HCT116 (cell line): ENCODE measurements at regions not wholly inside any gene's neighbourhood (a gene's known extent, or its start where the extent isn't known, plus 50 kb on each side); places are given as distances from the start of the nearest gene placed in this dataset.

ENCODE experiments used
- ATAC-seq: fragments of 200-7000 bp; cut with Tn5 transposase; 2 replicates; pipeline ENCODE4 v1.9.1; 2020; ENCODE audit warnings: mild to moderate bottlenecking, moderate library complexity
- BruUV-seq: library from RNA; stranded (reverse); fragments of 400-500 nt; replicated peaks from 2 replicates; lab custom pipeline; 2021; lab: Mats Ljungman, UMichigan
- CTCF ChIA-PET: fragments of 300-600 bp; sonication (Branson Sonifier 250); formaldehyde crosslinking; loops from one replicate; lab custom pipeline; 2021; ENCODE audit warnings: antibody characterized with exemption; lab: Charles Lee
- POLR2A ChIA-PET: fragments of 300-600, 350-600 bp; sonication (Branson Sonifier 250); formaldehyde crosslinking; loops from one replicate; lab custom pipeline; 2021; ENCODE audit warnings: antibody characterized with exemption; lab: Charles Lee
- RAD21 ChIA-PET, 2 experiments: fragments of 300-600 bp; sonication (Branson Sonifier 250); formaldehyde crosslinking; loops; one replicate each; lab custom pipeline; 2023; ENCODE audit warnings: low total read pairs in 2 of 2; ENCODE audit not compliant: uncharacterized antibody in 2 of 2, unreplicated experiment in 2 of 2, low non-redundant PET in 1 of 2; lab: Charles Lee
- DNase-seq: peaks from one replicate; pipeline ENCODE4 v3.0.0-alpha.2; 2010; ENCODE audit warnings: low read depth, low spot score
- H2AFZ ChIP-seq: fragments of 200-600 bp; shearing (Covaris generic), sonication (generic); 2 replicates; pipeline ENCODE4 v1.6.1; 2017; ENCODE audit warnings: low read depth, mixed run types, mixed read lengths, antibody characterized with exemption, low read length; ENCODE audit not compliant: poor library complexity, severe bottlenecking
- H3K27ac ChIP-seq: 2 replicates; pipeline ENCODE4 v1.5.1; 2012; ENCODE audit warnings: low read depth, low read length
- H3K27me3 ChIP-seq: fragments of 200-600 bp; sonication (generic); 2 replicates; pipeline ENCODE4 v1.6.1; 2016; ENCODE audit warnings: mixed run types, low read length, mixed read lengths; ENCODE audit not compliant: insufficient read depth
- H3K36me3 ChIP-seq, 2 experiments: fragments of 200-500 bp in 1 of 2; fragments of 200-600 bp in 1 of 2; sonication (Bioruptor generic) in 1 of 2; sonication (generic) in 1 of 2; 2 replicates each; pipeline versions ENCODE4 v1.5.1 to v1.6.1; 2014 to 2016; ENCODE audit warnings: low read length in 2 of 2, inconsistent platforms in 1 of 2, mixed read lengths in 1 of 2, mixed run types in 1 of 2; ENCODE audit not compliant: insufficient read depth in 2 of 2, control insufficient read depth in 1 of 2
- H3K4me1 ChIP-seq, 2 experiments: fragments of 200-600 bp in 1 of 2; sonication (generic) in 1 of 2; 2 replicates each; pipeline versions ENCODE4 v1.5.1 to v1.6.1; 2012 to 2017; ENCODE audit warnings: low read length in 2 of 2, inconsistent platforms in 1 of 2, mild to moderate bottlenecking in 1 of 2, mixed read lengths in 1 of 2, mixed run types in 1 of 2, moderate library complexity in 1 of 2; ENCODE audit not compliant: insufficient read depth in 2 of 2, control insufficient read depth in 1 of 2
- H3K4me2 ChIP-seq: fragments of 200-600 bp; sonication (generic); 2 replicates; pipeline ENCODE4 v1.6.1; 2017; ENCODE audit warnings: mixed run types, low read length, mixed read lengths
- H3K4me3 ChIP-seq, 2 experiments: fragments of 200-600 bp in 1 of 2; sonication (generic) in 1 of 2; replicated peaks in 1 of 2; 2 replicates each; pipeline ENCODE4 v1.5.1; 2011 to 2016; ENCODE audit warnings: low read length in 2 of 2, control low read depth in 1 of 2, low read depth in 1 of 2, mild to moderate bottlenecking in 1 of 2, mixed read lengths in 1 of 2, mixed run types in 1 of 2
- H3K79me2 ChIP-seq: fragments of 200-600 bp; sonication (generic); 2 replicates; pipeline ENCODE4 v1.6.1; 2017; ENCODE audit warnings: mild to moderate bottlenecking, mixed run types, low read length, moderate library complexity, mixed read lengths; ENCODE audit not compliant: insufficient read depth
- H3K9ac ChIP-seq: fragments of 200-600 bp; sonication (generic); 2 replicates; pipeline ENCODE4 v1.6.1; 2016; ENCODE audit warnings: low read length, mixed read lengths
- H3K9me2 ChIP-seq: fragments of 200-600 bp; sonication (generic), shearing (Covaris generic); 2 replicates; pipeline ENCODE4 v1.6.1; 2017; ENCODE audit warnings: mixed run types, mild to moderate bottlenecking, moderate library complexity; ENCODE audit not compliant: insufficient read depth
- H3K9me3 ChIP-seq, 2 experiments: fragments of 200-500 bp in 1 of 2; fragments of 200-600 bp in 1 of 2; sonication (Bioruptor generic) in 1 of 2; sonication (generic) in 1 of 2; 2 replicates each; pipeline ENCODE4 v1.6.1; 2014 to 2017; ENCODE audit warnings: low read length in 2 of 2, mixed read lengths in 2 of 2, inconsistent platforms in 1 of 2, low read depth in 1 of 2, mild to moderate bottlenecking in 1 of 2, mixed run types in 1 of 2, moderate library complexity in 1 of 2; ENCODE audit not compliant: control insufficient read depth in 1 of 2, insufficient read depth in 1 of 2
- H4K20me1 ChIP-seq: fragments of 200-600 bp; sonication (generic), shearing (Covaris generic); 2 replicates; pipeline ENCODE4 v1.6.1; 2017; ENCODE audit warnings: mixed run types, mild to moderate bottlenecking, moderate library complexity; ENCODE audit not compliant: insufficient read depth
- CBX3 ChIP-seq: IDR thresholded peaks from 2 replicates; pipeline ENCODE4 v1.6.1; 2012; ENCODE audit warnings: low read depth
- EGR1 ChIP-seq: IDR thresholded peaks from 2 replicates; pipeline ENCODE4 v1.6.1; 2012; ENCODE audit warnings: low read depth
- ELF1 ChIP-seq: IDR thresholded peaks from 2 replicates; pipeline ENCODE4 v1.6.1; 2012; ENCODE audit warnings: low read depth, borderline replicate concordance
- JUND ChIP-seq: IDR thresholded peaks from 2 replicates; pipeline ENCODE4 v1.6.1; 2012
- POLR2A ChIP-seq: IDR thresholded peaks from 2 replicates; pipeline ENCODE4 v1.7.0; 2011; ENCODE audit warnings: borderline replicate concordance; ENCODE audit not compliant: insufficient read depth, insufficient read length; ENCODE audit errors: extremely low read depth
- POLR2AphosphoS5 ChIP-seq: IDR thresholded peaks from 2 replicates; pipeline ENCODE4 v1.6.1; 2011; ENCODE audit warnings: mild to moderate bottlenecking, low read depth, low read length, moderate library complexity
- SIN3A ChIP-seq: IDR thresholded peaks from 2 replicates; pipeline ENCODE4 v1.6.1; 2012; ENCODE audit warnings: low read depth
- SP1 ChIP-seq: IDR thresholded peaks from 2 replicates; pipeline ENCODE4 v1.6.1; 2012; ENCODE audit warnings: low read depth
- YY1 ChIP-seq: IDR thresholded peaks from 2 replicates; pipeline ENCODE4 v1.6.1; 2011; ENCODE audit warnings: low read length, low read depth, moderate library complexity, mild to moderate bottlenecking; ENCODE audit not compliant: insufficient replicate concordance; ENCODE audit errors: extremely low read depth
- ZNF274 ChIP-seq: fragments of 200-500 bp; sonication (Bioruptor generic); IDR thresholded peaks from 2 replicates; pipeline ENCODE4 v1.6.1; 2014; ENCODE audit warnings: mild to moderate bottlenecking, low read depth, low read length, inconsistent platforms
- intact Hi-C: fragments of 100-400 bp; cut with micrococcal nuclease; formaldehyde crosslinking; loops from 2 replicates; pipeline ENCODE4 v1.10.0; 2022
- TF ChIP-seq, protein P1 (sequence below): IDR thresholded peaks from 2 replicates; pipeline ENCODE4 v1.6.1; 2012; ENCODE audit warnings: low read depth
- TF ChIP-seq, protein P2 (sequence below), 3 experiments: fragments of 200-600 bp in 1 of 3; sonication (generic) in 1 of 3; IDR thresholded peaks in 2 of 3; conservative IDR thresholded peaks in 1 of 3; 2 replicates each; pipeline ENCODE4 v1.5.1; 2012 to 2017; ENCODE audit warnings: low read depth in 2 of 3, low read length in 2 of 3, antibody characterized with exemption in 1 of 3, borderline replicate concordance in 1 of 3, control low read depth in 1 of 3, mild to moderate bottlenecking in 1 of 3, mixed read lengths in 1 of 3, mixed run types in 1 of 3, moderate library complexity in 1 of 3; ENCODE audit not compliant: insufficient read depth in 1 of 3
- TF ChIP-seq, protein P3 (sequence below): IDR thresholded peaks from 2 replicates; pipeline ENCODE4 v1.6.1; 2011; ENCODE audit warnings: mild to moderate bottlenecking, low read length, moderate library complexity; ENCODE audit not compliant: insufficient replicate concordance; ENCODE audit errors: extremely low read depth

DNA sequence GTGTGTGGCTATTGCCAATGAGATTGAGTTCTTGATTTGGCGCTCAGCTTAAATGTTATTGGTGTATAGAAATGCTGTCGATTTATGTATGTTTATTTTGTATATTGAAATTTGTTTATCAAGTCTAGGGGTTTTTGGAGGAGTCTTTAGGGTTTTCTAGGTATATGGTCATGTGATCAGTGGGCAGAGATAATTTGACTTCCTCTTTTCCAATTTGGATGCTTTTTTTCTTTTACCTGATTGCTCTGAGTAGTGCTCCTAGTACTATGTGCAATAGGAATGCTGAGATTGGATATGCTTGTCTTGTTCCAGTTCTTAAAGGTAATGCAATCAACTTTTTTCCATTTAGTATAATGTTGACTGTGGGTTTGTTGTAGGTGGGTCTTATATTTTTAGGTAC lies 99.8 kb upstream of the PMCH start (continued):
- TF ChIP-seq, protein P1, sequence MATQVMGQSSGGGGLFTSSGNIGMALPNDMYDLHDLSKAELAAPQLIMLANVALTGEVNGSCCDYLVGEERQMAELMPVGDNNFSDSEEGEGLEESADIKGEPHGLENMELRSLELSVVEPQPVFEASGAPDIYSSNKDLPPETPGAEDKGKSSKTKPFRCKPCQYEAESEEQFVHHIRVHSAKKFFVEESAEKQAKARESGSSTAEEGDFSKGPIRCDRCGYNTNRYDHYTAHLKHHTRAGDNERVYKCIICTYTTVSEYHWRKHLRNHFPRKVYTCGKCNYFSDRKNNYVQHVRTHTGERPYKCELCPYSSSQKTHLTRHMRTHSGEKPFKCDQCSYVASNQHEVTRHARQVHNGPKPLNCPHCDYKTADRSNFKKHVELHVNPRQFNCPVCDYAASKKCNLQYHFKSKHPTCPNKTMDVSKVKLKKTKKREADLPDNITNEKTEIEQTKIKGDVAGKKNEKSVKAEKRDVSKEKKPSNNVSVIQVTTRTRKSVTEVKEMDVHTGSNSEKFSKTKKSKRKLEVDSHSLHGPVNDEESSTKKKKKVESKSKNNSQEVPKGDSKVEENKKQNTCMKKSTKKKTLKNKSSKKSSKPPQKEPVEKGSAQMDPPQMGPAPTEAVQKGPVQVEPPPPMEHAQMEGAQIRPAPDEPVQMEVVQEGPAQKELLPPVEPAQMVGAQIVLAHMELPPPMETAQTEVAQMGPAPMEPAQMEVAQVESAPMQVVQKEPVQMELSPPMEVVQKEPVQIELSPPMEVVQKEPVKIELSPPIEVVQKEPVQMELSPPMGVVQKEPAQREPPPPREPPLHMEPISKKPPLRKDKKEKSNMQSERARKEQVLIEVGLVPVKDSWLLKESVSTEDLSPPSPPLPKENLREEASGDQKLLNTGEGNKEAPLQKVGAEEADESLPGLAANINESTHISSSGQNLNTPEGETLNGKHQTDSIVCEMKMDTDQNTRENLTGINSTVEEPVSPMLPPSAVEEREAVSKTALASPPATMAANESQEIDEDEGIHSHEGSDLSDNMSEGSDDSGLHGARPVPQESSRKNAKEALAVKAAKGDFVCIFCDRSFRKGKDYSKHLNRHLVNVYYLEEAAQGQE: no peak
- no peak for TF ChIP-seq SP1

DNA sequence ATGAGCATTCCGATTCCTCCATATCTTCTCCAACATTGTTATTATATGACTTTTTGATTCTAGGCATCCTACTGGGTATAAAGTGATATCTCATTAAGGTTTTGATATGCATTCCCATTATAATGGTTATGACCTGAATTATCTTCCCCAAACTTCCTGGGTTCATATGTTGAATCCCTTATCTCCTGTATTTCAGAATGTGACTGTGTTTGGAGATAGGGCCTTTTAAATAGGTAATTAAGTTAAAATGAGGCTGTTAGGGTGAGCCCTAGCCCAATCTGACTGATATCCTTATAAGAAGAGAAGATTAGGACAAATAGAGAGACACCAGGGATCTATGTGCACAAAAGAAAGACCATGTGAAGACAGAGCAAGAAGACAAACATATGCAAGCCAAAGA lies 96.9 kb upstream of the PMCH start:
- no peaks in the 10 kb centered on the region for H3K79me2 ChIP-seq
- H3K4me1 ChIP-seq: no peaks in the 10 kb centered on the region
- CTCF ChIA-PET: no interaction called here
- no peaks in the 10 kb centered on the region for H3K27me3 ChIP-seq
- TF ChIP-seq POLR2A (no peak), ELF1 (no peak), JUND (no peak), SP1 (no peak), ZNF274 (no peak), SIN3A (no peak), EGR1 (no peak), CBX3 (no peak), YY1 (no peak), POLR2AphosphoS5 (no peak)
- TF ChIP-seq, protein P2, sequence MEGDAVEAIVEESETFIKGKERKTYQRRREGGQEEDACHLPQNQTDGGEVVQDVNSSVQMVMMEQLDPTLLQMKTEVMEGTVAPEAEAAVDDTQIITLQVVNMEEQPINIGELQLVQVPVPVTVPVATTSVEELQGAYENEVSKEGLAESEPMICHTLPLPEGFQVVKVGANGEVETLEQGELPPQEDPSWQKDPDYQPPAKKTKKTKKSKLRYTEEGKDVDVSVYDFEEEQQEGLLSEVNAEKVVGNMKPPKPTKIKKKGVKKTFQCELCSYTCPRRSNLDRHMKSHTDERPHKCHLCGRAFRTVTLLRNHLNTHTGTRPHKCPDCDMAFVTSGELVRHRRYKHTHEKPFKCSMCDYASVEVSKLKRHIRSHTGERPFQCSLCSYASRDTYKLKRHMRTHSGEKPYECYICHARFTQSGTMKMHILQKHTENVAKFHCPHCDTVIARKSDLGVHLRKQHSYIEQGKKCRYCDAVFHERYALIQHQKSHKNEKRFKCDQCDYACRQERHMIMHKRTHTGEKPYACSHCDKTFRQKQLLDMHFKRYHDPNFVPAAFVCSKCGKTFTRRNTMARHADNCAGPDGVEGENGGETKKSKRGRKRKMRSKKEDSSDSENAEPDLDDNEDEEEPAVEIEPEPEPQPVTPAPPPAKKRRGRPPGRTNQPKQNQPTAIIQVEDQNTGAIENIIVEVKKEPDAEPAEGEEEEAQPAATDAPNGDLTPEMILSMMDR (IDR thresholded peaks at IDR 0.05 in 2 of 3, conservative IDR thresholded peaks at IDR 0.05 in 1 of 3; ENCODE audit: borderline replicate concordance in 1 of 3, insufficient read depth in 1 of 3, low read depth in 2 of 3, low read length in 2 of 3): no peak
- TF ChIP-seq, protein P3, sequence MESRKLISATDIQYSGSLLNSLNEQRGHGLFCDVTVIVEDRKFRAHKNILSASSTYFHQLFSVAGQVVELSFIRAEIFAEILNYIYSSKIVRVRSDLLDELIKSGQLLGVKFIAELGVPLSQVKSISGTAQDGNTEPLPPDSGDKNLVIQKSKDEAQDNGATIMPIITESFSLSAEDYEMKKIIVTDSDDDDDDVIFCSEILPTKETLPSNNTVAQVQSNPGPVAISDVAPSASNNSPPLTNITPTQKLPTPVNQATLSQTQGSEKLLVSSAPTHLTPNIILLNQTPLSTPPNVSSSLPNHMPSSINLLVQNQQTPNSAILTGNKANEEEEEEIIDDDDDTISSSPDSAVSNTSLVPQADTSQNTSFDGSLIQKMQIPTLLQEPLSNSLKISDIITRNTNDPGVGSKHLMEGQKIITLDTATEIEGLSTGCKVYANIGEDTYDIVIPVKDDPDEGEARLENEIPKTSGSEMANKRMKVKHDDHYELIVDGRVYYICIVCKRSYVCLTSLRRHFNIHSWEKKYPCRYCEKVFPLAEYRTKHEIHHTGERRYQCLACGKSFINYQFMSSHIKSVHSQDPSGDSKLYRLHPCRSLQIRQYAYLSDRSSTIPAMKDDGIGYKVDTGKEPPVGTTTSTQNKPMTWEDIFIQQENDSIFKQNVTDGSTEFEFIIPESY: no peak
- ATAC-seq (no peak), DNase-seq (no peak)
- intact Hi-C loops: no loop called here
- RAD21 ChIA-PET: no interaction called here
- no peak overlapping the region for H3K27ac ChIP-seq
- no peaks in the 10 kb centered on the region for H3K36me3 ChIP-seq
- no peak overlapping the region for H3K9ac ChIP-seq
- H3K4me2 ChIP-seq: no peak overlapping the region
- no peaks in the 10 kb centered on the region for H3K9me3 ChIP-seq
- POLR2A ChIA-PET: no interaction called here
- no TSS peak for BruUV-seq
- no peaks in the 10 kb centered on the region for H3K9me2 ChIP-seq
- no peak overlapping the region for H2AFZ ChIP-seq
- no peak overlapping the region for H3K4me3 ChIP-seq
- H4K20me1 ChIP-seq: no peaks in the 10 kb centered on the region
